Neural progenitor cell (in vitro differentiated cells): ENCODE measurements at regions not wholly inside any gene's neighbourhood (a gene's known extent, or its start where the extent isn't known, plus 50 kb on each side); places are given as distances from the start of the nearest gene placed in this dataset.

Experiments used
- EZH2 ChIP-seq: fragments of 200-600 bp; sonication (generic); IDR thresholded peaks from 2 replicates; pipeline ENCODE4 v1.6.1; 2017; ENCODE audit warnings: antibody characterized with exemption, mild to moderate bottlenecking, moderate library complexity
- EZH2phosphoT487 ChIP-seq: fragments of 200-600 bp; sonication (generic); IDR thresholded peaks from 2 replicates; pipeline ENCODE4 v1.6.1; 2017; ENCODE audit warnings: antibody characterized with exemption
- TF ChIP-seq, protein P1 (sequence below): fragments of 200-600 bp; sonication (generic); IDR thresholded peaks from 2 replicates; pipeline ENCODE4 v1.5.1; 2017; ENCODE audit warnings: antibody characterized with exemption, mild to moderate bottlenecking

DNA sequence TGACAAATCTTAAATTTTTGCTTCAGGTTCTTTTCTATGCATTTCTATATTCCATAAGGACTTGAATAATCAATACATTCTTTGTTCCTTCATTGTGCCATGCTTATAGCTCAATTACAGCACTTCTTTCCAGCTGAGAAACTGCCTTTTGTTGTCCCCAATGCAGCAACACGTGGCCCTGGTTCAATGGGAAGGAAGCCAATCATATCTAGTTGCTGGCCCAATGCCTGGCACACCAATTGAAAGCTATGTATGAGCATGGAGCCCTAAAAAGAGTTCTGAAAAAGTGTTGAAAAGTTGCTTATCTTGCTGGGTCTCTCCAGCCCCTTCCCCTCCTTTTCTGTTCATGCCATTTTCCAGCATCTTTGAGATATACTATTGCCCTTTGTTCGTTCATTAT lies 448.0 kb upstream of the FAT3 start:
- TF ChIP-seq, protein P1, sequence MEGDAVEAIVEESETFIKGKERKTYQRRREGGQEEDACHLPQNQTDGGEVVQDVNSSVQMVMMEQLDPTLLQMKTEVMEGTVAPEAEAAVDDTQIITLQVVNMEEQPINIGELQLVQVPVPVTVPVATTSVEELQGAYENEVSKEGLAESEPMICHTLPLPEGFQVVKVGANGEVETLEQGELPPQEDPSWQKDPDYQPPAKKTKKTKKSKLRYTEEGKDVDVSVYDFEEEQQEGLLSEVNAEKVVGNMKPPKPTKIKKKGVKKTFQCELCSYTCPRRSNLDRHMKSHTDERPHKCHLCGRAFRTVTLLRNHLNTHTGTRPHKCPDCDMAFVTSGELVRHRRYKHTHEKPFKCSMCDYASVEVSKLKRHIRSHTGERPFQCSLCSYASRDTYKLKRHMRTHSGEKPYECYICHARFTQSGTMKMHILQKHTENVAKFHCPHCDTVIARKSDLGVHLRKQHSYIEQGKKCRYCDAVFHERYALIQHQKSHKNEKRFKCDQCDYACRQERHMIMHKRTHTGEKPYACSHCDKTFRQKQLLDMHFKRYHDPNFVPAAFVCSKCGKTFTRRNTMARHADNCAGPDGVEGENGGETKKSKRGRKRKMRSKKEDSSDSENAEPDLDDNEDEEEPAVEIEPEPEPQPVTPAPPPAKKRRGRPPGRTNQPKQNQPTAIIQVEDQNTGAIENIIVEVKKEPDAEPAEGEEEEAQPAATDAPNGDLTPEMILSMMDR, result no peak
- TF ChIP-seq EZH2 (no peak), EZH2phosphoT487 (no peak)
